WTC11 (cell line): ENCODE measurements at regions not wholly inside any gene's neighbourhood (a gene's known extent, or its start where the extent isn't known, plus 50 kb on each side); places are given as distances from the start of the nearest gene placed in this dataset.

Experiments used
- ATAC-seq: fragments of 200-7000 bp; cut with Tn5 transposase; 2 replicates; pipeline ENCODE4 v1.10.0; 2021; ENCODE audit warnings: mild to moderate bottlenecking, moderate library complexity
- CTCF ChIA-PET: fragments of 300-600 bp; sonication (Branson Sonifier 250); formaldehyde crosslinking; loops from one replicate; lab custom pipeline; 2021; ENCODE audit warnings: antibody characterized with exemption; lab: Charles Lee
- POLR2A ChIA-PET: fragments of 350-600 bp; sonication (Branson Sonifier 250); formaldehyde crosslinking; loops from one replicate; lab custom pipeline; 2021; ENCODE audit warnings: antibody characterized with exemption; lab: Charles Lee
- DNase-seq: peaks from one replicate; pipeline ENCODE4 v3.0.0; 2021; ENCODE audit warnings: low spot score
- H3K27ac Mint-ChIP-seq: 2 replicates; pipeline ENCODE4 v1.8.0; 2021; ENCODE audit warnings: mixed read lengths
- H3K27me3 Mint-ChIP-seq: 2 replicates; pipeline ENCODE4 v1.8.0; 2021; ENCODE audit warnings: low read depth, mild to moderate bottlenecking, moderate library complexity, mixed read lengths
- H3K36me3 Mint-ChIP-seq: 2 replicates; pipeline ENCODE4 v1.8.0; 2021; ENCODE audit warnings: mixed read lengths
- H3K4me1 Mint-ChIP-seq: 2 replicates; pipeline ENCODE4 v1.8.0; 2022; ENCODE audit warnings: mixed read lengths
- H3K4me3 Mint-ChIP-seq: 2 replicates; pipeline ENCODE4 v1.8.0; 2021; ENCODE audit warnings: mild to moderate bottlenecking, moderate library complexity, mixed read lengths
- H3K9me3 Mint-ChIP-seq: 2 replicates; pipeline ENCODE4 v1.8.0; 2021; ENCODE audit warnings: mixed read lengths
- AFF4 ChIP-seq: sonication (generic); formaldehyde crosslinking; IDR thresholded peaks from 2 replicates; pipeline ENCODE4 v1.8.1; 2023; ENCODE audit warnings: mild to moderate bottlenecking, missing genetic modification reagents, borderline replicate concordance
- ATF3 ChIP-seq: sonication (generic); formaldehyde crosslinking; conservative IDR thresholded peaks from 2 replicates; pipeline ENCODE4 v1.8.1; 2022; ENCODE audit warnings: mild to moderate bottlenecking, missing genetic modification reagents
- CREB1 ChIP-seq: sonication (generic); formaldehyde crosslinking; IDR thresholded peaks from 2 replicates; pipeline ENCODE4 v1.8.0; 2023; ENCODE audit warnings: mild to moderate bottlenecking, missing genetic modification reagents
- CTCF ChIP-seq: fragments of 200-600 bp; IDR thresholded peaks from 2 replicates; pipeline ENCODE4 v1.8.0; 2022; ENCODE audit warnings: antibody characterized with exemption
- FOXP1 ChIP-seq: sonication (generic); formaldehyde crosslinking; IDR thresholded peaks from 2 replicates; pipeline ENCODE4 v1.8.0; 2022; ENCODE audit warnings: missing genetic modification reagents, mild to moderate bottlenecking, moderate library complexity, borderline replicate concordance
- NFE2L1 ChIP-seq: sonication (generic); formaldehyde crosslinking; IDR thresholded peaks from 2 replicates; pipeline ENCODE4 v1.8.1; 2023; ENCODE audit warnings: missing genetic modification reagents
- OVOL2 ChIP-seq: fragments of 250-450 bp; sonication (Bioruptor Pico); IDR thresholded peaks from 2 replicates; pipeline ENCODE4 v1.9.0; 2021; ENCODE audit warnings: mild to moderate bottlenecking, borderline replicate concordance
- PRRX2 ChIP-seq: fragments of 250-450 bp; sonication (Bioruptor Pico); IDR thresholded peaks from 2 replicates; pipeline ENCODE4 v1.8.0; 2021; ENCODE audit warnings: mild to moderate bottlenecking
- RORB ChIP-seq: fragments of 250-450 bp; sonication (Bioruptor Pico); IDR thresholded peaks from 2 replicates; pipeline ENCODE4 v1.9.0; 2021; ENCODE audit warnings: mild to moderate bottlenecking
- STAT6 ChIP-seq: sonication (generic); formaldehyde crosslinking; conservative IDR thresholded peaks from 2 replicates; pipeline ENCODE4 v1.8.1; 2023; ENCODE audit warnings: mild to moderate bottlenecking, low read depth, missing genetic modification reagents, moderate library complexity
- TEAD1 ChIP-seq: sonication (generic); formaldehyde crosslinking; IDR thresholded peaks from 2 replicates; pipeline ENCODE4 v1.8.0; 2022; ENCODE audit warnings: mild to moderate bottlenecking, missing genetic modification reagents
- TP53 ChIP-seq: sonication (generic); formaldehyde crosslinking; IDR thresholded peaks from 2 replicates; pipeline ENCODE4 v1.8.1; 2023; ENCODE audit warnings: mild to moderate bottlenecking, missing genetic modification reagents
- ZNF281 ChIP-seq: sonication (generic); formaldehyde crosslinking; IDR thresholded peaks from 2 replicates; pipeline ENCODE4 v1.8.0; 2023; ENCODE audit warnings: mild to moderate bottlenecking, missing genetic modification reagents
- ZNF317 ChIP-seq: sonication (generic); formaldehyde crosslinking; IDR thresholded peaks from 2 replicates; pipeline ENCODE4 v1.8.1; 2023; ENCODE audit warnings: low read depth, mild to moderate bottlenecking, moderate library complexity, missing genetic modification reagents, borderline replicate concordance
- ZNF396 ChIP-seq: fragments of 250-450 bp; sonication (Bioruptor Pico); IDR thresholded peaks from 2 replicates; pipeline ENCODE4 v1.8.0; 2021; ENCODE audit warnings: mild to moderate bottlenecking, moderate library complexity, borderline replicate concordance
- ZNF416 ChIP-seq: fragments of 250-450 bp; sonication (Bioruptor Pico); IDR thresholded peaks from 2 replicates; pipeline ENCODE4 v1.9.0; 2021; ENCODE audit warnings: mild to moderate bottlenecking, inconsistent platforms
- ZNF423 ChIP-seq: fragments of 250-450 bp; sonication (Bioruptor Pico); IDR thresholded peaks from 2 replicates; pipeline ENCODE4 v2.1.2; 2022; ENCODE audit warnings: mild to moderate bottlenecking, moderate library complexity
- ZNF671 ChIP-seq: fragments of 250-450 bp; sonication (Bioruptor Pico); IDR thresholded peaks from 2 replicates; pipeline ENCODE4 v1.8.0; 2021; ENCODE audit warnings: mild to moderate bottlenecking
- TF ChIP-seq, protein P1 (sequence below): fragments of 250-450 bp; sonication (Bioruptor Pico); IDR thresholded peaks from 2 replicates; pipeline ENCODE4 v1.9.0; 2021; ENCODE audit warnings: mild to moderate bottlenecking, borderline replicate concordance

DNA sequence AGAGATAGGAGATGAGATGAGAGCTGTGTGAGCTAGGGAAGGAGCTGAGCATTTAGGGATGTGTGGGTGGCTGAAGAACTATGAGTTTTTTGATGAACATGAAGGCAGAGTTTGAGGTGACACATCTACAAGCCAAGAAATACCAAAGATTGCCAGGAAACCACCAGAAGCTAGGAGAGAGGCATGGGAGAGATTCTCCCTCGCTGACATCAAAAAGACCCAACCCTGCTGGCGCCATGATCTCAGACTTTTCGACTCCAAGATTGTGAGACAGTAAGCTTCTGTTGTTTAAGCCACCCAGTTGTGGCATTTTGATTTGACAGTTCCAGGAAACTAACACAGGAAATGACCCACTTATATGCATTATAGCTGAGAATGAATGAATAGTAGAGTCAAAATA, 790.9 kb downstream of the TFAP2A start:
- CTCF ChIA-PET = no interaction called here
- Mint-ChIP-seq H3K36me3 (peaks cover 3% of the 10 kb centered on the region; the same call in 1 of the 2 replicates), H3K4me1 (no peaks in the 10 kb centered on the region), H3K9me3 (peaks cover 22% of the 10 kb centered on the region), H3K4me3 (no peak overlapping the region), H3K27me3 (no peaks in the 10 kb centered on the region), H3K27ac (no peak overlapping the region)
- no peak for TF ChIP-seq ZNF416 (CRISPR knock-in tag)
- no peak for TF ChIP-seq ZNF281 (CRISPR knock-in tag)
- no peak for TF ChIP-seq ZNF671 (CRISPR knock-in tag)
- no peak for TF ChIP-seq PRRX2 (CRISPR knock-in tag)
- TF ChIP-seq ZNF396 (CRISPR knock-in tag) = no peak
- no peak for TF ChIP-seq ZNF423 (CRISPR knock-in tag)
- TF ChIP-seq AFF4 (CRISPR knock-in tag) = no peak
- no peak for TF ChIP-seq CTCF
- TF ChIP-seq FOXP1 (CRISPR knock-in tag) = no peak
- no peak for TF ChIP-seq NFE2L1
- no peak for TF ChIP-seq CREB1 (CRISPR knock-in tag)
- no peak for TF ChIP-seq TEAD1 (CRISPR knock-in tag)
- TF ChIP-seq ATF3 (CRISPR knock-in tag) = no peak
- no peak for TF ChIP-seq TP53 (CRISPR knock-in tag)
- TF ChIP-seq ZNF317 (CRISPR knock-in tag) = no peak
- TF ChIP-seq RORB (CRISPR knock-in tag) = no peak
- TF ChIP-seq, protein P1, sequence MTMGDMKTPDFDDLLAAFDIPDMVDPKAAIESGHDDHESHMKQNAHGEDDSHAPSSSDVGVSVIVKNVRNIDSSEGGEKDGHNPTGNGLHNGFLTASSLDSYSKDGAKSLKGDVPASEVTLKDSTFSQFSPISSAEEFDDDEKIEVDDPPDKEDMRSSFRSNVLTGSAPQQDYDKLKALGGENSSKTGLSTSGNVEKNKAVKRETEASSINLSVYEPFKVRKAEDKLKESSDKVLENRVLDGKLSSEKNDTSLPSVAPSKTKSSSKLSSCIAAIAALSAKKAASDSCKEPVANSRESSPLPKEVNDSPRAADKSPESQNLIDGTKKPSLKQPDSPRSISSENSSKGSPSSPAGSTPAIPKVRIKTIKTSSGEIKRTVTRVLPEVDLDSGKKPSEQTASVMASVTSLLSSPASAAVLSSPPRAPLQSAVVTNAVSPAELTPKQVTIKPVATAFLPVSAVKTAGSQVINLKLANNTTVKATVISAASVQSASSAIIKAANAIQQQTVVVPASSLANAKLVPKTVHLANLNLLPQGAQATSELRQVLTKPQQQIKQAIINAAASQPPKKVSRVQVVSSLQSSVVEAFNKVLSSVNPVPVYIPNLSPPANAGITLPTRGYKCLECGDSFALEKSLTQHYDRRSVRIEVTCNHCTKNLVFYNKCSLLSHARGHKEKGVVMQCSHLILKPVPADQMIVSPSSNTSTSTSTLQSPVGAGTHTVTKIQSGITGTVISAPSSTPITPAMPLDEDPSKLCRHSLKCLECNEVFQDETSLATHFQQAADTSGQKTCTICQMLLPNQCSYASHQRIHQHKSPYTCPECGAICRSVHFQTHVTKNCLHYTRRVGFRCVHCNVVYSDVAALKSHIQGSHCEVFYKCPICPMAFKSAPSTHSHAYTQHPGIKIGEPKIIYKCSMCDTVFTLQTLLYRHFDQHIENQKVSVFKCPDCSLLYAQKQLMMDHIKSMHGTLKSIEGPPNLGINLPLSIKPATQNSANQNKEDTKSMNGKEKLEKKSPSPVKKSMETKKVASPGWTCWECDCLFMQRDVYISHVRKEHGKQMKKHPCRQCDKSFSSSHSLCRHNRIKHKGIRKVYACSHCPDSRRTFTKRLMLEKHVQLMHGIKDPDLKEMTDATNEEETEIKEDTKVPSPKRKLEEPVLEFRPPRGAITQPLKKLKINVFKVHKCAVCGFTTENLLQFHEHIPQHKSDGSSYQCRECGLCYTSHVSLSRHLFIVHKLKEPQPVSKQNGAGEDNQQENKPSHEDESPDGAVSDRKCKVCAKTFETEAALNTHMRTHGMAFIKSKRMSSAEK (CRISPR knock-in tag) = no peak
- TF ChIP-seq STAT6 = no peak
- TF ChIP-seq OVOL2 = no peak
- POLR2A ChIA-PET = no interaction called here
- ATAC-seq = no peak
- no peak for DNase-seq
